ENCODE measurements at regions not wholly inside any gene's neighbourhood (a gene's known extent, or its start where the extent isn't known, plus 50 kb on each side); places are given as distances from the start of the nearest gene placed in this dataset.

GRCh38 chr13:94829185-94829836, 117.0 kb upstream of the SOX21 start:
- DNase-seq (ENCODE audit: low read depth, low spot score), result no peak
- intact Hi-C loops (cut with micrococcal nuclease; ENCODE audit: unreplicated experiment), result no loop called here
- no TSS peak for BruUV-seq (replicated peaks)
- H3K27me3 ChIP-seq (ENCODE audit: control insufficient read depth, insufficient read depth, low read length), result no peaks in the 10 kb centered on the region
- ChIA-PET CTCF (no interaction called here), POLR2A (interaction anchor here (0.6 kb wide), 1 partner anchor 57 kb away, joined by 3 read pairs; no protein-coding TSS in a partner anchor)
- no peak for ATAC-seq
- in situ Hi-C loops (cut with HindIII; ENCODE audit: low pct_unique_long_range_greater_than_20kb, low sequenced_read_pairs), result no loop called here
- H3K4me1 ChIP-seq (ENCODE audit: control insufficient read depth, insufficient read depth, low read length), result no peaks in the 10 kb centered on the region
- H3K27ac ChIP-seq (ENCODE audit: low read length), result no peak overlapping the region
- no peak overlapping the region for H3K4me3 ChIP-seq (ENCODE audit: low read depth in 2 of 2, low read length in 2 of 2)
- H3K9me3 ChIP-seq (ENCODE audit: control insufficient read depth, insufficient read depth, low read depth, low read length), result no peaks in the 10 kb centered on the region
- TF ChIP-seq POLR2AphosphoS5 (IDR thresholded peaks at IDR 0.05; ENCODE audit: low read depth, low read length) (no peak), SIN3A (IDR thresholded peaks at IDR 0.05; ENCODE audit: borderline replicate concordance, insufficient read depth, low read depth, low read length) (no peak), REST (IDR thresholded peaks at IDR 0.05; ENCODE audit: insufficient read depth in 1 of 2, low read depth in 2 of 2, low read length in 1 of 2) (no peak), TCF7L2 (IDR thresholded peaks at IDR 0.05; ENCODE audit: low read depth, low read length) (no peak), CTCF (IDR thresholded peaks at IDR 0.05) (no peak)
- H3K36me3 ChIP-seq (ENCODE audit: control insufficient read depth, insufficient read depth, low read length), result no peaks in the 10 kb centered on the region

- Histone ChIP-seq H3K27me3 (ENCODE audit: control insufficient read depth, insufficient read depth, low read length) (no peaks in the 10 kb centered on the region), H3K4me3 (ENCODE audit: low read depth in 2 of 2, low read length in 2 of 2) (no peak overlapping the region), H3K27ac (ENCODE audit: low read length) (no peak overlapping the region), H3K4me1 (ENCODE audit: control insufficient read depth, insufficient read depth, low read length) (no peaks in the 10 kb centered on the region), H3K36me3 (ENCODE audit: control insufficient read depth, insufficient read depth, low read length) (no peaks in the 10 kb centered on the region), H3K9me3 (ENCODE audit: control insufficient read depth, insufficient read depth, low read depth, low read length) (no peaks in the 10 kb centered on the region)
- intact Hi-C loops (cut with micrococcal nuclease; ENCODE audit: unreplicated experiment) (no loop called here), in situ Hi-C loops (cut with HindIII; ENCODE audit: low pct_unique_long_range_greater_than_20kb, low sequenced_read_pairs) (no loop called here)
- BruUV-seq (replicated peaks), result no TSS peak
- no peak for DNase-seq (ENCODE audit: low read depth, low spot score)
- TF ChIP-seq TCF7L2 (IDR thresholded peaks at IDR 0.05; ENCODE audit: low read depth, low read length) (no peak), POLR2AphosphoS5 (IDR thresholded peaks at IDR 0.05; ENCODE audit: low read depth, low read length) (no peak), CTCF (IDR thresholded peaks at IDR 0.05) (no peak), SIN3A (IDR thresholded peaks at IDR 0.05; ENCODE audit: borderline replicate concordance, insufficient read depth, low read depth, low read length) (no peak), REST (IDR thresholded peaks at IDR 0.05; ENCODE audit: insufficient read depth in 1 of 2, low read depth in 2 of 2, low read length in 1 of 2) (no peak)
- CTCF ChIA-PET, result no interaction called here
- POLR2A ChIA-PET, result no interaction called here
- no peak for ATAC-seq
Observed at GRCh38 chr13:94827566-94827965, 115.2 kb upstream of the SOX21 start.

Data from Panc1 (cell line).